ENCODE measurements at regions not wholly inside any gene's neighbourhood (a gene's known extent, or its start where the extent isn't known, plus 50 kb on each side); places are given as distances from the start of the nearest gene placed in this dataset.

GRCh38 chr2:37836711-37837110 lies 88.4 kb upstream of the RMDN2 start:
- H3K4me3 ChIP-seq, result no peak overlapping the region
- no peaks in the 10 kb centered on the region for H3K4me1 ChIP-seq
- no peak overlapping the region for H3K27ac ChIP-seq
- no peaks in the 10 kb centered on the region for H3K36me3 ChIP-seq
- no peak for TF ChIP-seq POLR2AphosphoS5 (IDR thresholded peaks at IDR 0.05)
- no peak for TF ChIP-seq POLR2A (IDR thresholded peaks at IDR 0.05)
- TF ChIP-seq CTCF (IDR thresholded peaks at IDR 0.05), result no peak
- no peaks in the 10 kb centered on the region for H3K27me3 ChIP-seq
- no peak for DNase-seq (ENCODE audit: low spot score in 2 of 2)
- no peaks in the 10 kb centered on the region for H3K9me3 ChIP-seq
- intact Hi-C loops (cut with DNase I; ENCODE audit: low total_unique reads), result loop anchor here (10.0 kb wide), 1 partner anchor 422 kb away; no protein-coding TSS in a partner anchor

DNA sequence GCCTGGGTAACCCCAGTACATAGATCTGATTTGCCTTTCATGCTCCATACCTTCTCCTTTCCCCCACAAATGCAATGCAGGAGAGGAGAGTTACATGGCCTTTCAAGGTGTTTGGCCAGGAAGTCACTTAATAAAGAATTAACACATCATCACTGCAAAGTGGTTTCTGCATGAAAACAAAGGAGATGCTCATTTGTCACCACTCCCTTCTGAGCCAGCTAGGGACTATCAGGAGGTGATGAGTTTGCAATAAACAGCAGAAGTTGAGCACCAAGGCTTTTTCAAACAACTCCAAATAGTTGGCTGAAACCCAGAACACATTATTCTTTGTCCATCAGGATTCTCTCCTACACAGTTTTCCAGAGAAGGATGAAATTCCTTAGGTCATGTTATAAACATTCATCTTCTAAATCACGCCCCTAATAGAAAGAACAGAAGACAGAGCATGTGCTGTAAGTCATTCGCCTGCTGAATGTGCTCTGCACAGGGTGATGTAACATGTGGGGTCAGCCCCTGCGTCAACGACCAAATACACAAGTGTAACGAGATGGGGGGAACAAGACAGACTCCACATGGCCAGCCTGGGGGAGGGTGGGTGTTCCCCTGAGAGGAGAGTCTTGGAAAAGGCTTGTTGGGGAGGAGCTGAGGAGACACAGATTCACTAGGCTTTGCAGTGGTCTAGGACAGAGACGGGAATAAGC lies 87.3 kb upstream of the RMDN2 start:
- Histone ChIP-seq H3K4me1 (no peaks in the 10 kb centered on the region), H3K4me3 (no peak overlapping the region), H3K27me3 (no peaks in the 10 kb centered on the region), H3K27ac (no peak overlapping the region), H3K9me3 (no peaks in the 10 kb centered on the region), H3K36me3 (no peaks in the 10 kb centered on the region)
- TF ChIP-seq CTCF (IDR thresholded peaks at IDR 0.05), result no peak
- peak in 1 of 3 donors; percentile 9 for TF ChIP-seq POLR2AphosphoS5 (IDR thresholded peaks at IDR 0.05)
- DNase-seq (ENCODE audit: low spot score in 2 of 2), result no peak
- intact Hi-C loops (cut with DNase I; ENCODE audit: low total_unique reads), result loop anchor here (10.0 kb wide), 1 partner anchor 423 kb away; no protein-coding TSS in a partner anchor

GRCh38 chr2:37838541-37839167 lies 86.4 kb upstream of the RMDN2 start:
- TF ChIP-seq CTCF (IDR thresholded peaks at IDR 0.05) (no peak), POLR2A (IDR thresholded peaks at IDR 0.05) (no peak), POLR2AphosphoS5 (IDR thresholded peaks at IDR 0.05) (no peak)
- intact Hi-C loops (cut with DNase I; ENCODE audit: low total_unique reads), result loop anchor here (10.0 kb wide), 1 partner anchor 424 kb away; no protein-coding TSS in a partner anchor
- Histone ChIP-seq H3K36me3 (no peaks in the 10 kb centered on the region), H3K4me1 (no peaks in the 10 kb centered on the region), H3K4me3 (no peak overlapping the region), H3K27me3 (no peaks in the 10 kb centered on the region), H3K9me3 (no peaks in the 10 kb centered on the region), H3K27ac (no peak overlapping the region)
- no peak for DNase-seq (ENCODE audit: low spot score in 2 of 2)

GRCh38 chr2:37839991-37840390 lies 85.1 kb upstream of the RMDN2 start:
- no peaks in the 10 kb centered on the region for H3K9me3 ChIP-seq
- intact Hi-C loops (cut with DNase I; ENCODE audit: low total_unique reads), result loop anchor here (10.0 kb wide), 1 partner anchor 425 kb away; no protein-coding TSS in a partner anchor
- no peak overlapping the region for H3K27ac ChIP-seq
- no peaks in the 10 kb centered on the region for H3K27me3 ChIP-seq
- H3K4me1 ChIP-seq, result no peaks in the 10 kb centered on the region
- DNase-seq (ENCODE audit: low spot score in 2 of 2), result no peak
- TF ChIP-seq CTCF (IDR thresholded peaks at IDR 0.05) (no peak), POLR2AphosphoS5 (IDR thresholded peaks at IDR 0.05) (no peak), POLR2A (IDR thresholded peaks at IDR 0.05) (no peak)
- no peaks in the 10 kb centered on the region for H3K36me3 ChIP-seq
- no peak overlapping the region for H3K4me3 ChIP-seq

GRCh38 chr2:37842732-37843440 lies 82.2 kb upstream of the RMDN2 start:
- Histone ChIP-seq H3K4me1 (no peaks in the 10 kb centered on the region), H3K9me3 (no peaks in the 10 kb centered on the region), H3K4me3 (no peak overlapping the region), H3K36me3 (no peaks in the 10 kb centered on the region), H3K27me3 (no peaks in the 10 kb centered on the region), H3K27ac (no peak overlapping the region)
- TF ChIP-seq POLR2AphosphoS5 (IDR thresholded peaks at IDR 0.05), result no peak
- no peak for TF ChIP-seq POLR2A (IDR thresholded peaks at IDR 0.05)
- no peak for TF ChIP-seq CTCF (IDR thresholded peaks at IDR 0.05)
- no peak for DNase-seq (ENCODE audit: low spot score in 2 of 2)
- intact Hi-C loops (cut with DNase I; ENCODE audit: low total_unique reads), result no loop called here
